HG02642 (cell line): ENCODE measurements at regions not wholly inside any gene's neighbourhood (a gene's known extent, or its start where the extent isn't known, plus 50 kb on each side); places are given as distances from the start of the nearest gene placed in this dataset.
"Not testable (repeated sequence)": the region's sequence is repeated elsewhere in the genome, so short reads cannot be mapped to it uniquely, and the experiment has no call there.

ENCODE experiments used
- ATAC-seq: cut with Tn5 transposase; IDR thresholded peaks from one replicate; pipeline ENCODE4 v1.9.1; 2021; ENCODE audit warnings: mild to moderate bottlenecking; ENCODE audit not compliant: unreplicated experiment, poor library complexity

- ATAC-seq: not testable (repeated sequence)
Measured at GRCh38 chr2:20112361-20112760, 60.9 kb upstream of the LAPTM4A start.

GRCh38 chr2:20111311-20112131, 60.1 kb upstream of the LAPTM4A start:
- ATAC-seq: no peak

- ATAC-seq: no peak
Measured at GRCh38 chr2:20110876-20111275, 59.4 kb upstream of the LAPTM4A start.

GRCh38 chr2:20110383-20110782, 59.0 kb upstream of the LAPTM4A start:
- no peak for ATAC-seq

GRCh38 chr2:20108655-20109396, 57.4 kb upstream of the LAPTM4A start:
- no peak for ATAC-seq

- ATAC-seq: no peak
Measured at GRCh38 chr2:20107776-20108175, 56.3 kb upstream of the LAPTM4A start.

GRCh38 chr2:20107352-20107751, 55.9 kb upstream of the LAPTM4A start:
- ATAC-seq: no peak

GRCh38 chr2:20106746-20107145, 55.3 kb upstream of the LAPTM4A start:
- no peak for ATAC-seq

GRCh38 chr2:20104900-20105545, 53.6 kb upstream of the LAPTM4A start:
- no peak for ATAC-seq

GRCh38 chr2:20103530-20103929, 52.1 kb upstream of the LAPTM4A start:
- no peak for ATAC-seq
